ENCODE measurements at regions not wholly inside any gene's neighbourhood (a gene's known extent, or its start where the extent isn't known, plus 50 kb on each side); places are given as distances from the start of the nearest gene placed in this dataset.
"Not testable (repeated sequence)": the region's sequence is repeated elsewhere in the genome, so short reads cannot be mapped to it uniquely, and the experiment has no call there.

- not testable (repeated sequence) for DNase-seq (ENCODE audit: low read depth); H3K4me3 ChIP-seq (ENCODE audit: low read depth, low read length)
- in situ Hi-C loops (cut with HindIII; ENCODE audit: low sequenced_read_pairs), result loop anchor here (25.0 kb wide), 1 partner anchor 106 kb away; no protein-coding TSS in a partner anchor
These were observed 53.4 kb downstream of the AHSP start for GRCh38 chr16:31581065-31581464.

- H3K4me3 ChIP-seq (ENCODE audit: low read depth, low read length); DNase-seq (ENCODE audit: low read depth); in situ Hi-C loops (cut with HindIII; ENCODE audit: low sequenced_read_pairs): not testable (repeated sequence)
These were observed 74.2 kb downstream of the AHSP start for GRCh38 chr16:31601737-31602384.

- no peak for TF ChIP-seq CTCF (IDR thresholded peaks at IDR 0.05; ENCODE audit: low read depth, low read length, missing control alignments)
- H3K4me3 ChIP-seq (ENCODE audit: low read depth, low read length), result no peak overlapping the region
- in situ Hi-C loops (cut with HindIII; ENCODE audit: low sequenced_read_pairs), result no loop called here
- no peak for DNase-seq (ENCODE audit: low read depth)
These were observed 90.4 kb downstream of the AHSP start for GRCh38 chr16:31618130-31618529.

- no peak for DNase-seq (ENCODE audit: low read depth)
- TF ChIP-seq CTCF (IDR thresholded peaks at IDR 0.05; ENCODE audit: low read depth, low read length, missing control alignments), result no peak
- in situ Hi-C loops (cut with HindIII; ENCODE audit: low sequenced_read_pairs), result no loop called here
- no peak overlapping the region for H3K4me3 ChIP-seq (ENCODE audit: low read depth, low read length)
These were observed 108.7 kb downstream of the AHSP start for GRCh38 chr16:31636433-31636832.

GRCh38 chr16:31641279-31641678 lies 113.6 kb downstream of the AHSP start:
- no peak overlapping the region for H3K4me3 ChIP-seq (ENCODE audit: low read depth, low read length)
- in situ Hi-C loops (cut with HindIII; ENCODE audit: low sequenced_read_pairs), result no loop called here

GRCh38 chr16:31655674-31656073 lies 128.0 kb downstream of the AHSP start:
- H3K4me3 ChIP-seq (ENCODE audit: low read depth, low read length); in situ Hi-C loops (cut with HindIII; ENCODE audit: low sequenced_read_pairs); DNase-seq (ENCODE audit: low read depth): not testable (repeated sequence)

More at GRCh38 chr16:31641279-31641678, 113.6 kb downstream of the AHSP start:
- TF ChIP-seq CTCF (IDR thresholded peaks at IDR 0.05; ENCODE audit: low read depth, low read length, missing control alignments), result no peak
- no peak for DNase-seq (ENCODE audit: low read depth)

GRCh38 chr16:31664683-31665482 lies 137.2 kb downstream of the AHSP start:
- no peak for DNase-seq (ENCODE audit: low read depth)
- TF ChIP-seq CTCF (IDR thresholded peaks at IDR 0.05; ENCODE audit: low read depth, low read length, missing control alignments), result no peak
- in situ Hi-C loops (cut with HindIII; ENCODE audit: low sequenced_read_pairs), result no loop called here
- no peak overlapping the region for H3K4me3 ChIP-seq (ENCODE audit: low read depth, low read length)

- in situ Hi-C loops (cut with HindIII; ENCODE audit: low sequenced_read_pairs), result loop anchor here (25.0 kb wide), 1 partner anchor 87 kb away; no protein-coding TSS in a partner anchor
- no peak for TF ChIP-seq CTCF (IDR thresholded peaks at IDR 0.05; ENCODE audit: low read depth, low read length, missing control alignments)
- no peak overlapping the region for H3K4me3 ChIP-seq (ENCODE audit: low read depth, low read length)
- DNase-seq (ENCODE audit: low read depth), result no peak
These were observed 147.0 kb downstream of the AHSP start for GRCh38 chr16:31674686-31675085.
